ENCODE measurements at regions not wholly inside any gene's neighbourhood (a gene's known extent, or its start where the extent isn't known, plus 50 kb on each side); places are given as distances from the start of the nearest gene placed in this dataset.

DNA sequence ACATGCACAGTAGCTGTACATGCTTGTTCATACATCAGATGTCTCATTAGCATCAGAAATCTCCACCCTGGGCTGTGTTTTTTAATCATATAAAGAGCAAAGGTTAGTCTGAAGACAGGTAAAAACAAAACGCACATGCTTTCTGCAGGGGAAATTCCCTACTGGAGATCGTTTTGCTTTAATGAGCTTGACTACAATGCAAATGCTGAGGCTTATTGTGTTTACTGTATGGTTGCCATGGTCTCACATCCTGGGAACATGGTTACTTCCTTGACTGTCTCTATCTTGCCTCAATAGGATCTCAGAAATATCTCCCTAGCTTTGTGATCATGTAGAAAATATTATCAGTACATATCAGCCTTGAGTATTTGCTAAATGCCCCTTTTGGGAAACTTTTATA is 336.5 kb upstream of the TFPI start (continued):
- TF ChIP-seq SUZ12 (IDR thresholded peaks at IDR 0.05; ENCODE audit: low read length) = no peak

DNA sequence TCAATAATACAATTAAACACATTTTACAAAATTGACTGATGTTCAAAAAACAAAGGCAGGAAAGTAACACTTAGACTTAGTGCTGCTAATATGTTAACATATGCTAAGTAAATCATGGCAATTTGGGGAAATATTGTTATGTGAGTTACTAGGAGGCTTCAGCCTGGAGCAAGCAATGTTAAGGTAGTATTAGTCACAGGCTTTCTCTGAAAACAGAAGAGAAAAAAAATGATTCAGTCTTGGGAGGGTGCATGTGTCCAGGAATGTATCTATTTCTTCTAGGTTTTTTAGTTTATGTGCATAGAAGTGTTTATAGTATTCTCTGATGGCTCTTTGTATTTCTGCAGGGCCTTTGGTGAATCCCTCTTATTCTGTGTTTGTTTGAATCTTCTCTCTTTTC is 345.8 kb upstream of the TFPI start:
- CTCF ChIA-PET (ENCODE audit: partially characterized antibody) = interaction anchor here (0.6 kb wide), 1 partner anchor 361 kb away, joined by 4 read pairs; no protein-coding TSS in a partner anchor
- H2BK12ac ChIP-seq (ENCODE audit: low read depth, low read length) = no peak overlapping the region
- no peaks in the 10 kb centered on the region for H3K4me1 ChIP-seq (replicated peaks in 1 of 4; ENCODE audit: control insufficient read depth in 3 of 4, insufficient read depth in 4 of 4, low read length in 3 of 4)
- no peak overlapping the region for H3K9ac ChIP-seq (replicated peaks in 1 of 4; ENCODE audit: extremely low read depth in 1 of 4, low read depth in 3 of 4, low read length in 3 of 4)
- H3K4ac ChIP-seq (replicated peaks; ENCODE audit: insufficient read length, low read depth, low read length) = no peak overlapping the region
- H3K79me1 ChIP-seq (ENCODE audit: low read depth, low read length) = no peaks in the 10 kb centered on the region
- no peak overlapping the region for H3K4me2 ChIP-seq (ENCODE audit: insufficient read depth in 1 of 2, low read depth in 2 of 2, low read length in 2 of 2)
- no peak for FAIRE-seq
- H2AFZ ChIP-seq (ENCODE audit: low read length) = no peak overlapping the region
- H3K27ac ChIP-seq (ENCODE audit: low read depth, low read length) = no peak overlapping the region
- H2BK15ac ChIP-seq (ENCODE audit: low read length) = no peak overlapping the region
- no peak overlapping the region for H2AK5ac ChIP-seq (ENCODE audit: low read depth, low read length)
- POLR2A ChIA-PET (ENCODE audit: partially characterized antibody) = no interaction called here
- DNase-seq (ENCODE audit: low read depth in 1 of 2, low spot score in 2 of 2) = no peak
- no peak overlapping the region for H2BK20ac ChIP-seq (ENCODE audit: low read length)
- H3K18ac ChIP-seq (ENCODE audit: extremely low read depth, low read length) = no peak overlapping the region
- H3K56ac ChIP-seq (replicated peaks; ENCODE audit: insufficient read length, low read depth, low read length) = no peak overlapping the region
- H3K27me3 ChIP-seq (replicated peaks in 1 of 4; ENCODE audit: control insufficient read depth in 3 of 4, extremely low read depth in 1 of 4, insufficient read depth in 3 of 4, low read length in 3 of 4) = no peaks in the 10 kb centered on the region
- H3K79me2 ChIP-seq (ENCODE audit: control insufficient read depth in 1 of 2, insufficient read depth in 2 of 2, low read length in 2 of 2) = no peaks in the 10 kb centered on the region
- H4K20me1 ChIP-seq (replicated peaks in 1 of 2; ENCODE audit: control insufficient read depth in 1 of 2, insufficient read depth in 2 of 2, low read length in 2 of 2) = no peaks in the 10 kb centered on the region
- H4K91ac ChIP-seq (replicated peaks; ENCODE audit: insufficient read length, low read length) = no peak overlapping the region
- H4K5ac ChIP-seq (ENCODE audit: insufficient read length, low read depth, low read length) = no peak overlapping the region
- H4K8ac ChIP-seq (ENCODE audit: extremely low read depth, insufficient read depth, low read length) = no peak overlapping the region
- no peaks in the 10 kb centered on the region for H3K23me2 ChIP-seq (ENCODE audit: low read depth, low read length)
- H2BK120ac ChIP-seq (replicated peaks; ENCODE audit: low read depth, low read length) = no peak overlapping the region
- no peaks in the 10 kb centered on the region for H3K9me3 ChIP-seq (ENCODE audit: insufficient read depth in 2 of 2, low read depth in 1 of 2, low read length in 1 of 2)
- no peak overlapping the region for H3K4me3 ChIP-seq (ENCODE audit: extremely low read depth in 1 of 4, insufficient read depth in 2 of 4, low read depth in 3 of 4, low read length in 4 of 4)
- H3K14ac ChIP-seq (ENCODE audit: insufficient read length) = no peak overlapping the region
- H3K36me3 ChIP-seq (ENCODE audit: control insufficient read depth in 2 of 4, insufficient read depth in 4 of 4, low read length in 3 of 4) = no peaks in the 10 kb centered on the region
- no peak overlapping the region for H3K23ac ChIP-seq (ENCODE audit: insufficient read length)
- no peak overlapping the region for H2BK5ac ChIP-seq (ENCODE audit: low read depth, low read length)
- TF ChIP-seq RFX5 (IDR thresholded peaks at IDR 0.05; ENCODE audit: borderline replicate concordance, low read depth, low read length) (no peak), TAF7 (optimal IDR thresholded peaks at IDR 0.05; ENCODE audit: borderline replicate concordance, low read depth, low read length) (no peak), BRCA1 (IDR thresholded peaks at IDR 0.05; ENCODE audit: low read depth, low read length) (no peak), SIN3A (conservative IDR thresholded peaks at IDR 0.05 in 1 of 2, IDR thresholded peaks at IDR 0.05 in 1 of 2; ENCODE audit: low read depth in 1 of 2, low read length in 2 of 2) (no peak), YY1 (IDR thresholded peaks at IDR 0.05; ENCODE audit: low read depth, low read length) (no peak), CEBPB (IDR thresholded peaks at IDR 0.05; ENCODE audit: low read depth, low read length) (no peak), RAD21 (IDR thresholded peaks at IDR 0.05 in 1 of 2, conservative IDR thresholded peaks at IDR 0.05 in 1 of 2; ENCODE audit: low read depth in 2 of 2, low read length in 2 of 2) (no peak), TCF12 (IDR thresholded peaks at IDR 0.05; ENCODE audit: low read depth, low read length) (no peak), SP1 (IDR thresholded peaks at IDR 0.05; ENCODE audit: low read depth, low read length) (no peak), CBX8 (IDR thresholded peaks at IDR 0.05; ENCODE audit: borderline replicate concordance, low read depth, low read length) (no peak), JUN (IDR thresholded peaks at IDR 0.05; ENCODE audit: low read depth, low read length) (no peak), NANOG (IDR thresholded peaks at IDR 0.05; ENCODE audit: insufficient read depth, low read depth, low read length, poor library complexity, severe bottlenecking) (no peak)
- TF ChIP-seq, protein P1, sequence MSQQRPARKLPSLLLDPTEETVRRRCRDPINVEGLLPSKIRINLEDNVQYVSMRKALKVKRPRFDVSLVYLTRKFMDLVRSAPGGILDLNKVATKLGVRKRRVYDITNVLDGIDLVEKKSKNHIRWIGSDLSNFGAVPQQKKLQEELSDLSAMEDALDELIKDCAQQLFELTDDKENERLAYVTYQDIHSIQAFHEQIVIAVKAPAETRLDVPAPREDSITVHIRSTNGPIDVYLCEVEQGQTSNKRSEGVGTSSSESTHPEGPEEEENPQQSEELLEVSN (IDR thresholded peaks at IDR 0.05) = no peak

Measured in H1 (cell line).